Esophagus (tissue), 2 donors: ENCODE measurements at regions not wholly inside any gene's neighbourhood (a gene's known extent, or its start where the extent isn't known, plus 50 kb on each side); places are given as distances from the start of the nearest gene placed in this dataset.

Experiments used
- H3K27ac ChIP-seq, 2 donors: one replicate each; pipeline ENCODE4 v1.5.1; 2013; ENCODE audit warnings: low read depth in 2 of 2, mild to moderate bottlenecking in 2 of 2, inconsistent platforms in 1 of 2, low read length in 1 of 2, moderate library complexity in 1 of 2
- H3K27me3 ChIP-seq, 2 donors: one replicate each; pipeline ENCODE4 v1.6.1; 2013; ENCODE audit warnings: low read length in 2 of 2, control low read depth in 1 of 2, mild to moderate bottlenecking in 1 of 2; ENCODE audit not compliant: insufficient read depth in 2 of 2, control insufficient read depth in 1 of 2
- H3K36me3 ChIP-seq, 2 donors: one replicate each; pipeline ENCODE4 v1.6.1; 2013; ENCODE audit warnings: low read length in 1 of 2; ENCODE audit not compliant: control insufficient read depth in 2 of 2, insufficient read depth in 2 of 2
- H3K4me1 ChIP-seq, 2 donors: one replicate each; pipeline ENCODE4 v1.6.1; 2013; ENCODE audit warnings: low read length in 1 of 2; ENCODE audit not compliant: control insufficient read depth in 2 of 2, insufficient read depth in 2 of 2
- H3K4me3 ChIP-seq, 2 donors: one replicate each; pipeline ENCODE4 v1.5.1; 2013; ENCODE audit warnings: low read length in 2 of 2, mild to moderate bottlenecking in 2 of 2, low read depth in 1 of 2, moderate library complexity in 1 of 2
- H3K9me3 ChIP-seq, 2 donors: one replicate each; pipeline ENCODE4 v1.6.1; 2013; ENCODE audit warnings: mild to moderate bottlenecking in 2 of 2, low read depth in 1 of 2, low read length in 1 of 2, moderate library complexity in 1 of 2; ENCODE audit not compliant: control insufficient read depth in 2 of 2, insufficient read depth in 1 of 2
- WGBS, 2 donors: extraction: QIAGEN DNeasy Blood & Tissue Kit; methylation state at CpG; one replicate each; pipeline ENCODE4 v1.1.7; 2013; 5-methylcytosine and 5-hydroxymethylcytosine counted together
- donor health status: healthy with polysubstance abuse.
- donor health status: Bipolar disorder and iron deficiency.

DNA sequence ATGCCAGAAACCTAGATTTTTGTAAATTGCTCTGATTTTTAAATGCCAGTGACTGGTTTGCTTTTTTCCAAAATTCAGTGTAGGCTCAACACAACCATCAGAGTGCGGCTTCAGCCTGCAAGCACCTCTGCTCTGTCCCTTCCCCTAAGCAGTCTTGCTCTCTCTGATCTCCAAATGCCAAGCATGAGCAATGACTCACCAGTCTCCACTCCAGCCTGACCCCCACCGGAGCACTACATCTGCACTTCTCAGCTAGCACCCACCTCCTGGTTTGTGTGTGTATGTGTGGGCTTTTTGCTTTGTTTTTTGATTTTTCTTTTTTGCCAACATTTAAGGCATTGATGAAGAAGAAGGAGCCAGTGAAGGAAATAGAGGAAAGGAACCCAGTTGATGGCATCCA, 61.4 kb upstream of the ADRA1B start:
- Histone ChIP-seq H3K4me3 (no peak overlapping the region), H3K4me1 (no peaks in the 10 kb centered on the region), H3K9me3 (no peaks in the 10 kb centered on the region), H3K36me3 (no peaks in the 10 kb centered on the region), H3K27ac (no peak overlapping the region), H3K27me3 (no peaks in the 10 kb centered on the region)
- WGBS, 2 donors, result 91 to 93% methylated on average over 2 of the region's 2 CpGs

- WGBS, 2 donors, result 65 to 72% methylated on average over 5 of the region's 5 CpGs
- Histone ChIP-seq H3K4me3 (no peak overlapping the region), H3K4me1 (no peaks in the 10 kb centered on the region), H3K27ac (no peak overlapping the region), H3K27me3 (no peaks in the 10 kb centered on the region), H3K36me3 (no peaks in the 10 kb centered on the region), H3K9me3 (no peaks in the 10 kb centered on the region)
Measured at GRCh38 chr5:159855476-159856191, 60.6 kb upstream of the ADRA1B start.

- WGBS, 2 donors, result 69 to 71% methylated on average over 2 of the region's 2 CpGs
- Histone ChIP-seq H3K4me3 (no peak overlapping the region), H3K4me1 (no peaks in the 10 kb centered on the region)
Measured at GRCh38 chr5:159858871-159859270, 57.4 kb upstream of the ADRA1B start.

DNA sequence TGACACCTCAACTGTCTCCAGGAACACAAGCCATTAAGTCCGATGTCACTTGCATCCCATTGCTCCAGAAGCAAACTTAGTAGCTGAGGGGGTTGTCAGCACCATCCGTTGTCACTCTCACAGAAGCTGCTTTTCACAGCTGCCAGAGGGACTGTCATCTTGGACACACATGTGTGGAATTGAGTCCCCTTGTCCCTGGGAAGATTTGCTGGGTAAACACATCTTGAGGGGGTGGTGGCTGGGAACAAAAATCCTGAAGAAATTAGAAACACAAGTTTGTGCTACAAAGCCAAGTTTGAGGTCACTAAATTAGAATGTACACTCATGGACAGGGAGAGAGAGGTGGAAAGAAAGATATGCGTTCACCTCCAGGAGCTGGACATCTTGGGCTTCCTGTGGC, 55.2 kb upstream of the ADRA1B start:
- Histone ChIP-seq H3K4me1 (no peaks in the 10 kb centered on the region), H3K36me3 (no peaks in the 10 kb centered on the region), H3K27ac (no peak overlapping the region), H3K4me3 (no peak overlapping the region), H3K9me3 (no peaks in the 10 kb centered on the region), H3K27me3 (no peaks in the 10 kb centered on the region)
- WGBS, 2 donors, result 48 to 60% methylated on average over 3 of the region's 3 CpGs

More at GRCh38 chr5:159858871-159859270, 57.4 kb upstream of the ADRA1B start:
- Histone ChIP-seq H3K27ac (no peak overlapping the region), H3K9me3 (no peaks in the 10 kb centered on the region), H3K27me3 (no peaks in the 10 kb centered on the region), H3K36me3 (no peaks in the 10 kb centered on the region)

DNA sequence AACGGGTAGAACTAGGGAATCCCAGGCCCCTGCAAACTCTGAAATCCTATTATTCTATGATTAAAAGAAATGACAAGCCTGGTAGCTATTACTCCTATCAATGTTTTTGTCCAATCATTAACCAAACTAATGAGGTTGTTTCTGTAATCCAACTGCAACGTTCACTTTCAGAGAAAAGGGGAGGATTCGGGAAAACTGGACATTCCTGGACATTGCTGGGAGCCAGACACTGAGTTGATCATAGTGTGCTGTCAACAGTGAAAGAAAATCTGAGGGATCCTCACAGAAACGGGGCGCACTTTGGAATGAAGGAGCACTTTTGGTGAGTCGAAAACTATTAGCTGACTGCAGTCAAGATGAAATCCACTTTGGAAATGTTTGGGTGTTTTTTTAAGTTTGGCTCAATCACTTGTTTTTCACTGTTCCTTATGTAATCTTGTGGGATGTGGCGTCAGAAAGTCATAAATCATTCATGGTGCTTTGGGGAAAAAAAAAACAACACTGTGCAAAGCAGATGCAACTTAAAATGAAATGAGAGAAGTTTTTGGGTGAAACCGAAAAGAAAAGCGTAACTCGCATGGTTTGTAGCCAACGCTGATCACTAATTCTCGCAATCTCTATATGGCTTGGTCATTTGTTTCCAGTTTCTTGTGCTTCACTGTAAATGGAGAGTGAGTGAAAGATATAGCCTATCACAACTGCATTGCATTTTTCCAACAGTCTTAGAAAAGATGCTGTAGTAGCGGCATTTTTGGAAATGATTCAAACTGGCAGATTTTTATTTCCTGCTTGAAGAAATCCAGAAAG, 51.2 kb upstream of the ADRA1B start:
- H3K9me3 ChIP-seq, result no peaks in the 10 kb centered on the region
- H3K27me3 ChIP-seq, result no peaks in the 10 kb centered on the region
- H3K36me3 ChIP-seq, result no peaks in the 10 kb centered on the region
- 39 to 42% methylated on average over 13 of the region's 13 CpGs for WGBS, 2 donors
- no peaks in the 10 kb centered on the region for H3K4me1 ChIP-seq
- H3K4me3 ChIP-seq, result no peak overlapping the region
- no peak overlapping the region for H3K27ac ChIP-seq

DNA sequence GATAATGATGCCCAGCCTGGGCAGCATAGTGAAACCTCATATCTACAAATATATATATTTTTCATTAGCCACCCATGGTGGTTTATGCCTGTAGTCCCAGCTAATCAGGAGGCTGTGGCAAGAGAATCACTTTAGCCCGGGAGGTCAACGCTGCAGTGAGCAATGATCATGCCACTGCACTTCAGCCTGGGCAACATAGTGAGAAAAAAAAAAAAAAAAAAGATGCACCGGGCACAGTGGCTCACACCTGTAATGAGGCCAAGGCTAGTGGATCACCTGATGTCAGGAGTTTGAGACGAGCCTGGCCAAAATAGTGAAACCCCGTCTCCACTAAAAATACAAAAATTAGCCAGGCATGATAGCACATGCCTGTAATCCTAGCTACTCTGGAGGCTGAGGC, 50.2 kb upstream of the ADRA1B start:
- Histone ChIP-seq H3K27ac (no peak overlapping the region), H3K36me3 (no peaks in the 10 kb centered on the region), H3K4me3 (no peak overlapping the region), H3K4me1 (no peaks in the 10 kb centered on the region), H3K27me3 (no peaks in the 10 kb centered on the region), H3K9me3 (no peaks in the 10 kb centered on the region)
- 76 to 78% methylated on average over 5 of the region's 5 CpGs for WGBS, 2 donors
